Fibroblast of lung (primary cell): ENCODE measurements at regions not wholly inside any gene's neighbourhood (a gene's known extent, or its start where the extent isn't known, plus 50 kb on each side); places are given as distances from the start of the nearest gene placed in this dataset.

Source experiments
- DNase-seq, 2 donors: peaks; one replicate each; pipeline versions ENCODE4 v3.0.0 to v3.0.0-alpha.2; 2010; ENCODE audit warnings: low read depth in 2 of 2
- H2AFZ ChIP-seq: 2 replicates; pipeline ENCODE4 v1.5.1; 2012; ENCODE audit warnings: low read length, control low read depth, inconsistent platforms
- H3K27ac ChIP-seq: 2 replicates; pipeline ENCODE4 v1.5.1; 2011; ENCODE audit warnings: low read length, control low read depth; ENCODE audit not compliant: insufficient read depth
- H3K27me3 ChIP-seq: 2 replicates; pipeline ENCODE4 v1.5.1; 2011; ENCODE audit warnings: mild to moderate bottlenecking, low read length; ENCODE audit not compliant: control insufficient read depth, insufficient read depth
- H3K36me3 ChIP-seq: 2 replicates; pipeline ENCODE4 v1.5.1; 2011; ENCODE audit warnings: low read length; ENCODE audit not compliant: control insufficient read depth, insufficient read depth
- H3K4me1 ChIP-seq: 2 replicates; pipeline ENCODE4 v1.5.1; 2011; ENCODE audit warnings: low read length; ENCODE audit not compliant: control insufficient read depth, insufficient read depth; ENCODE audit errors: extremely low read depth
- H3K4me2 ChIP-seq: 2 replicates; pipeline ENCODE4 v1.5.1; 2011; ENCODE audit warnings: low read length, control low read depth; ENCODE audit not compliant: insufficient read depth; ENCODE audit errors: extremely low read depth
- H3K4me3 ChIP-seq, 4 experiments: fragments of 200-600 bp in 1 of 4; sonication (generic) in 1 of 4; replicated peaks in 1 of 4; 2 replicates each; pipeline ENCODE4 v1.5.1; 2011 to 2016; ENCODE audit warnings: low read length in 4 of 4, low read depth in 3 of 4, mild to moderate bottlenecking in 3 of 4, control low read depth in 2 of 4, inconsistent platforms in 1 of 4, mixed read lengths in 1 of 4; ENCODE audit not compliant: insufficient read depth in 1 of 4; ENCODE audit errors: control extremely low read depth in 1 of 4
- H3K79me2 ChIP-seq: 2 replicates; pipeline ENCODE4 v1.5.1; 2012; ENCODE audit warnings: mild to moderate bottlenecking, low read length, inconsistent platforms; ENCODE audit not compliant: control insufficient read depth, insufficient read depth
- H3K9ac ChIP-seq: 2 replicates; pipeline ENCODE4 v1.5.1; 2011; ENCODE audit warnings: mild to moderate bottlenecking, low read length, control low read depth; ENCODE audit not compliant: insufficient read depth
- H3K9me3 ChIP-seq: 2 replicates; pipeline ENCODE4 v1.5.1; 2012; ENCODE audit warnings: low read depth, low read length; ENCODE audit not compliant: control insufficient read depth, insufficient read depth
- H4K20me1 ChIP-seq: 2 replicates; pipeline ENCODE4 v1.5.1; 2011; ENCODE audit warnings: low read length; ENCODE audit not compliant: control insufficient read depth, insufficient read depth; ENCODE audit errors: extremely low read depth
- EZH2 ChIP-seq: IDR thresholded peaks from 2 replicates; pipeline ENCODE4 v1.5.1; 2012; ENCODE audit warnings: low read length, control low read depth, mild to moderate bottlenecking; ENCODE audit errors: missing control alignments
- TF ChIP-seq, protein P1 (sequence below), 2 donors: IDR thresholded peaks in 1 of 2; conservative IDR thresholded peaks in 1 of 2; 1 replicate in 1 of 2; 2 replicates in 1 of 2; pipeline ENCODE4 v1.5.1; 2011 to 2012; ENCODE audit warnings: low read length in 2 of 2, control low read depth in 1 of 2, inconsistent platforms in 1 of 2, low read depth in 1 of 2, mild to moderate bottlenecking in 1 of 2

DNA sequence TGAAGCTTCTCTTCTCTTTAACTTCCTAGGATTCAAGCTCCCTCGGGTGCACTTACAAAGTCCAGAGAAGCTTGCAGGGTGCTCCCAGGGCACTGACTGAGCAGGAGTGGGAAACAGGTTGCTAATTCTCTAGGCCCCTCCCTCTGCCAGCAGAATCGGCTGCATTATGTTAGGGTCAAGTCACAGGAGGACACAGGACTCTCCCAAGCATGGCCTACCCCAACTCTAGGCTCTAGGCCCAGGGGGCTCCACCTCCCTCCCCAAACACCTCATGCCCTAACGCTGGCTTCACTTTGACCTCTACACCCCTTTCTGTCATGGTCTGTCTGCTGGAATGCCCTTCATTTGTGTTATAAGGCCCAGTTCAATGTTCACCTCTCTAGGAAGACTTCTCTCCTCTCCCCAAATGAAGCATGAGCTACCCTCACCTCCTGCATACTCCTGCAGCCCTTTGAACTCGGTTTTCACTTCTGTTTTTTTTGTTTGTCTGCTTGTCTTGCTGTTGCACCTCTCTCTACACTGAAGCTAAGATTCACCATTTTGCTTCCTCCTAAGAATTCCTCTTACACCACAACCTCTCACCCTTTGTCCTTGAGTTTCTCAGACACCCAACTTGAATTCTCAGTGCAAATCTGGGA, 521.8 kb upstream of the ID2 start:
- Histone ChIP-seq H3K27ac (no peak overlapping the region), H3K36me3 (no peaks in the 10 kb centered on the region), H3K9ac (no peak overlapping the region), H3K9me3 (no peaks in the 10 kb centered on the region), H3K4me1 (no peaks in the 10 kb centered on the region), H3K4me2 (no peak overlapping the region), H3K79me2 (no peaks in the 10 kb centered on the region), H4K20me1 (no peaks in the 10 kb centered on the region), H2AFZ (no peak overlapping the region), H3K4me3 (no peak overlapping the region), H3K27me3 (no peaks in the 10 kb centered on the region)
- no peak for TF ChIP-seq EZH2
- TF ChIP-seq, protein P1, sequence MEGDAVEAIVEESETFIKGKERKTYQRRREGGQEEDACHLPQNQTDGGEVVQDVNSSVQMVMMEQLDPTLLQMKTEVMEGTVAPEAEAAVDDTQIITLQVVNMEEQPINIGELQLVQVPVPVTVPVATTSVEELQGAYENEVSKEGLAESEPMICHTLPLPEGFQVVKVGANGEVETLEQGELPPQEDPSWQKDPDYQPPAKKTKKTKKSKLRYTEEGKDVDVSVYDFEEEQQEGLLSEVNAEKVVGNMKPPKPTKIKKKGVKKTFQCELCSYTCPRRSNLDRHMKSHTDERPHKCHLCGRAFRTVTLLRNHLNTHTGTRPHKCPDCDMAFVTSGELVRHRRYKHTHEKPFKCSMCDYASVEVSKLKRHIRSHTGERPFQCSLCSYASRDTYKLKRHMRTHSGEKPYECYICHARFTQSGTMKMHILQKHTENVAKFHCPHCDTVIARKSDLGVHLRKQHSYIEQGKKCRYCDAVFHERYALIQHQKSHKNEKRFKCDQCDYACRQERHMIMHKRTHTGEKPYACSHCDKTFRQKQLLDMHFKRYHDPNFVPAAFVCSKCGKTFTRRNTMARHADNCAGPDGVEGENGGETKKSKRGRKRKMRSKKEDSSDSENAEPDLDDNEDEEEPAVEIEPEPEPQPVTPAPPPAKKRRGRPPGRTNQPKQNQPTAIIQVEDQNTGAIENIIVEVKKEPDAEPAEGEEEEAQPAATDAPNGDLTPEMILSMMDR (conservative IDR thresholded peaks at IDR 0.05 in 1 of 2, IDR thresholded peaks at IDR 0.05 in 1 of 2; ENCODE audit: low read depth in 1 of 2, low read length in 2 of 2), result no peak
- DNase-seq, result no peak

DNA sequence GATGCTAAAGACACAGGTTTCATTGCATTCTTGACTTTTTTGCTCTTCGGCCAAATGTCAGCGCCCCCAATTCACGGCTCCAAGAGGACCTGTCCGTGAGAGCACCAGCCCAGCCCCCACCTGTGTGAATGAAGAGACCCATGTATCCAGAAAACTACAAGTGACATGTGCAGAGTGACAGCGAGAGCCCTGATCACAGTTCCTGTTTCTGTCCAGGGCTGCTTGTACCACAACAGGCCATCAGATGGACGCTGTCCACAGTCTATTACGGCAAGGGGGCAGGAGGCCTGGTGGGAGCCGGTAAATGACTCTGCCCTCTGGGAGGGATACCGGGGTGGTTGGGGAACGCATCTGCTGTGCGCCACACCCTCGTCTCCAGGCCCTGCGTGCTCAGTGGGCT, 520.9 kb upstream of the ID2 start:
- Histone ChIP-seq H3K4me2 (no peak overlapping the region), H3K27ac (no peak overlapping the region), H3K36me3 (no peaks in the 10 kb centered on the region), H3K9ac (no peak overlapping the region), H4K20me1 (no peaks in the 10 kb centered on the region), H3K4me1 (no peaks in the 10 kb centered on the region), H3K9me3 (no peaks in the 10 kb centered on the region), H3K79me2 (no peaks in the 10 kb centered on the region), H2AFZ (no peak overlapping the region), H3K4me3 (no peak overlapping the region), H3K27me3 (no peaks in the 10 kb centered on the region)
- DNase-seq, result no peak
- TF ChIP-seq, protein P1 (conservative IDR thresholded peaks at IDR 0.05 in 1 of 2, IDR thresholded peaks at IDR 0.05 in 1 of 2; ENCODE audit: low read depth in 1 of 2, low read length in 2 of 2), result no peak
- no peak for TF ChIP-seq EZH2

- TF ChIP-seq EZH2, result no peak
- TF ChIP-seq, protein P1 (conservative IDR thresholded peaks at IDR 0.05 in 1 of 2, IDR thresholded peaks at IDR 0.05 in 1 of 2; ENCODE audit: low read depth in 1 of 2, low read length in 2 of 2), result no peak
- Histone ChIP-seq H3K79me2 (no peaks in the 10 kb centered on the region), H3K27me3 (no peaks in the 10 kb centered on the region), H2AFZ (no peak overlapping the region), H4K20me1 (no peaks in the 10 kb centered on the region), H3K27ac (no peak overlapping the region), H3K4me3 (no peak overlapping the region), H3K4me2 (no peak overlapping the region), H3K9ac (no peak overlapping the region), H3K36me3 (no peaks in the 10 kb centered on the region), H3K4me1 (no peaks in the 10 kb centered on the region), H3K9me3 (no peaks in the 10 kb centered on the region)
- peak in 1 of 2 donors; percentile 57 for DNase-seq
Measured at GRCh38 chr2:8162552-8162951, 519.3 kb upstream of the ID2 start.
